HEK293T (cell line): ENCODE measurements at regions not wholly inside any gene's neighbourhood (a gene's known extent, or its start where the extent isn't known, plus 50 kb on each side); places are given as distances from the start of the nearest gene placed in this dataset.

Experiments
- ARNT ChIP-seq: fragments of 450-650 bp; IDR thresholded peaks from 2 replicates; pipeline ENCODE4 v1.6.1; 2017; ENCODE audit warnings: mild to moderate bottlenecking
- BHLHE40 ChIP-seq: fragments of 450-650 bp; IDR thresholded peaks from 2 replicates; pipeline ENCODE4 v1.6.1; 2016; ENCODE audit warnings: mild to moderate bottlenecking, moderate library complexity, borderline replicate concordance
- CTBP1 ChIP-seq: fragments of 450-650 bp; IDR thresholded peaks from 2 replicates; pipeline ENCODE4 v1.6.1; 2016; ENCODE audit warnings: borderline replicate concordance
- ELF4 ChIP-seq: fragments of 450-650 bp; IDR thresholded peaks from 2 replicates; pipeline ENCODE4 v1.6.1; 2017; ENCODE audit warnings: antibody characterized with exemption
- FOXK2 ChIP-seq: fragments of 450-650 bp; IDR thresholded peaks from 2 replicates; pipeline ENCODE4 v1.6.1; 2016; ENCODE audit warnings: mild to moderate bottlenecking
- FOXM1 ChIP-seq: fragments of 450-650 bp; IDR thresholded peaks from 2 replicates; pipeline ENCODE4 v1.6.1; 2017; ENCODE audit warnings: mild to moderate bottlenecking, borderline replicate concordance
- LEF1 ChIP-seq: fragments of 450-650 bp; IDR thresholded peaks from 2 replicates; pipeline ENCODE4 v1.6.1; 2017; ENCODE audit warnings: mild to moderate bottlenecking, borderline replicate concordance
- PKNOX1 ChIP-seq: fragments of 450-650 bp; IDR thresholded peaks from 2 replicates; pipeline ENCODE4 v1.6.1; 2016
- SUZ12 ChIP-seq: fragments of 450-650 bp; IDR thresholded peaks from 2 replicates; pipeline ENCODE4 v1.6.1; 2016; ENCODE audit warnings: mild to moderate bottlenecking

DNA sequence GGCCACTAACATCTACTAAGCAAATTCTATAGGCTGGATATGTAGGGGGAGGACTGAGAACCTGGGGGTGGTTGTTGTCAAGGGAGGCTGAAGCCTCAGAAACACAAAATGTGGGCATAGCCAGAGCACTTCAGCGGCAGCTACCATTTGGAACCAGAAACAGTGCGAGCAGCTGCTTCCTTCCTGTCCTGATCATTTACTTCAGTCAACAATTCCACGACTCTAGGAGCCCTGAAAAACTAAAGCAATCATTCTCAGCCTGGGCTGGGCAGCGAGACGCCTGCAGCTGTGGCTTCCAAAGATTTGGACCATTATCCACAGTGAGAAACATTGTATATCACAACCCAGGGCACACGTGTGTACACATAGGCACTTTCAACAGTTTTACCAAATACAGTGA lies 93.9 kb upstream of the WSCD1 start:
- TF ChIP-seq PKNOX1 (no peak), FOXK2 (no peak), FOXM1 (no peak), CTBP1 (no peak), LEF1 (no peak), SUZ12 (no peak), BHLHE40 (no peak), ELF4 (no peak), ARNT (no peak)
